DMS 273 (cell line): ENCODE measurements at regions not wholly inside any gene's neighbourhood (a gene's known extent, or its start where the extent isn't known, plus 50 kb on each side); places are given as distances from the start of the nearest gene placed in this dataset.
A peak's percentile ranks its signal among the peaks of the same experiment; 100 is the strongest.

ENCODE experiments used
- DNase-seq: peaks from one replicate; lab custom pipeline; 2025; ENCODE audit not compliant: unreplicated experiment; lab: John Stamatoyannopoulos, UW

GRCh38 chr3:193897731-193898180, 238.2 kb upstream of the HES1 start:
- no peak for DNase-seq

DNA sequence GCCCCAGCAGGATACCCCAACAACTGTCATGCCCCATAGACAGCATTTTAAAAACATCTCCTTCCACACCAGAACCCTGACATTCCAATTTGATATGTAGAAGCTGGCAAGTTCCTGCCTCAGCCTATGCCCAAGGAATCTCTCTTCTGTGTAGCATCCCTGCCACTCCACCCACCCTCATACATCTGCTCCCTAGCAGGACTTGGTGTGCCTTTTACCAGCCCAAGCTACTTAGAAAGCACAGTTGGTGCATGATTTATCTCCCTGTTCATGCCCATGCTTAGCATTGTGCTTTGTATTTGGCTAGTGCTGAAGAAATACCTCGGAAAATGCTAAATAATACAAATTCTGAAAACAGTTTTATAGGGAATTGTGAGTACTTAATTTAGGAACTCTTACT, 236.9 kb upstream of the HES1 start:
- no peak for DNase-seq

DNA sequence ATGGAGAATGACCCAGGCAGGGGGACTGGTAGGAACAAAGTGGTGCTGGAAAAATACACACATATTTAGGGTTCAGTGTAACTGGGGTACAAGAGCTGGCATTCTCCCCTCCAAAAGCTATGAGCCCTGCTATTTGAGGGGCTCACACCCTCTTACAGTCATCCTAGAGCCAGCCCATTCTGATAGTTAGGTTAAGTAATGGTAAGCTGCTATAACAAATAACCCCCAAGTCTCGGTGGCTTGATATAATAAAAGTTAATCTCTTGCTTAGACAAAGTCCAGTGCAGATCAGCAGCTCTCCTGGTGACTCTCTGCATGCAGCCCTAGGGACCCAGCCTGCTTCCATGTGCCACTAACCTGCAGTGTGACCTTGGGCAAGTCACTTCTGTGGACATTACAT, 234.9 kb upstream of the HES1 start:
- DNase-seq = no peak

- no peak for DNase-seq
These were observed 233.1 kb upstream of the HES1 start for GRCh38 chr3:193902607-193903511.

GRCh38 chr3:193903512-193903817, 232.5 kb upstream of the HES1 start:
- DNase-seq = no peak

DNA sequence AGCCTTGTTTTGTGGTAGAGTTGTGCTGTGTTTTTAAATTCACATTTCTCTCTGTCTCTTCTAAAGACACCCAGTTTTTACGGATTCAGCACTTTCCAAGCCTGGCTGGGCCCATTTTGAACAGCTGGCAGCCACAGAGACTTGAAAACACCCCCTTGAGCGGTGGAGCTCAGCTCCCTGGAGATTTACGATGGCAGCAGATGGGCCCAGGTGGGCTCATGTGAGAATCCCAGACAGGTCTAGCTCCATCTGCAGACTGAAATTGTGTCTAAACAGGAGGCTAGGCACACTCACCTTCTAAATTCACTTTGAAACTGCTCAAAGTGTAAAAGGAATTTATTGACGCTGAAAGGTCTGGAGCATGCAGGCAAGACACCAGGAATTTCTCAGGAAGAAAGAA, 232.0 kb upstream of the HES1 start:
- DNase-seq = peak; percentile 50

- DNase-seq = no peak
These were observed 230.2 kb upstream of the HES1 start for GRCh38 chr3:193905541-193906396.

DNA sequence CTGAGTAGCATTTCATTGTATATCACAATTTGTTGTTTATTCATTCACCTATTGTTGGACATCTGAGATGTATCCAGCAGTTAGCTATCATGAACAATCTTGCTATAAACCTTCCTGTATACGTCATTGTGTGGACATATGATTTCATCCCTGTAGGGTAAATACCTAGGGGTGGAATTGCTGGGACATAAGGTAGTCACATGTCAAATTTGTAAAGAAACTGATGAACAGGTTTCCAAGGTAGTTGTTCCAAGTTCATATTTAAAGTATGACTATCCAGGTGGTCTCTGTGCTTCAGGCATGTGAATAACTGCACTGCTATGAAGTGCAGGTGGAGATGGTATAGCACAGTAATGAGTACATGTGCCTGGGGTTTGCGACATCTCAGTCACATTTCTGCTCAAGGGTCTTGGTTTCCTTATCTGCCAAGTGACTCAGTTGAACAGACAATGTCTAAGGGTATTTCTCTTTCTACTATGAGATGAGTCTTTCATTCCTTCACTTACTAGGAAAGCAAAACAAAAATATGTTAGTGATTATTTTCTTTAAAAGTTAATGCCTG, 229.0 kb upstream of the HES1 start:
- DNase-seq = no peak

DNA sequence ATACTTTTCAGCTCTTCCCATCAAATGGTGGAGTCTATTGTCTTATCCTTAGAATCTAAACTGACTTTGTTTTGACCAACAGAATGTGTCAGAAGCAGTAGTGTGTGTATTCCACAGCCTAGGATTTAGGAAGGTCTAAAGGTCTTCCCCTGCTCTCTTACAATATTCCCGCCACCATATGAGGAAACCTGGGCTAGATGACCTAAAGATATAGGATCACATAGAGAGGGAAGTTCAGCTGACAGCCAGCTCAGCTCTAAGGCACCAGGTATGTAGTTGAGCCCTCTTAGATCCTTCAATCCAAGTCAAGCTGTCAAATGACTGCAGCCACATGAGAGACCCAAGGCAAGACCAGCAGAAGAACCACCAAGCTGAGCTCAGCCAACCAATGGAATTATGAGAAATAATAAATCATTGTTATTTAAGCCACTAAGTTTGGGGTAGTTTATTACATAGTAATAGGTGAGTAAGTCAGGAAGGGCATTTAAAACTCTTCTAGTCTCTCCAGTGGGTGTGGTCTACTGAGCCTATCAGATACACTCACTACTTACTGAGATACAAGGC, 227.7 kb upstream of the HES1 start:
- DNase-seq = no peak

- DNase-seq = no peak
These were observed 226.6 kb upstream of the HES1 start for GRCh38 chr3:193909387-193909786.

- DNase-seq = no peak
These were observed 225.6 kb upstream of the HES1 start for GRCh38 chr3:193910310-193910709.

DNA sequence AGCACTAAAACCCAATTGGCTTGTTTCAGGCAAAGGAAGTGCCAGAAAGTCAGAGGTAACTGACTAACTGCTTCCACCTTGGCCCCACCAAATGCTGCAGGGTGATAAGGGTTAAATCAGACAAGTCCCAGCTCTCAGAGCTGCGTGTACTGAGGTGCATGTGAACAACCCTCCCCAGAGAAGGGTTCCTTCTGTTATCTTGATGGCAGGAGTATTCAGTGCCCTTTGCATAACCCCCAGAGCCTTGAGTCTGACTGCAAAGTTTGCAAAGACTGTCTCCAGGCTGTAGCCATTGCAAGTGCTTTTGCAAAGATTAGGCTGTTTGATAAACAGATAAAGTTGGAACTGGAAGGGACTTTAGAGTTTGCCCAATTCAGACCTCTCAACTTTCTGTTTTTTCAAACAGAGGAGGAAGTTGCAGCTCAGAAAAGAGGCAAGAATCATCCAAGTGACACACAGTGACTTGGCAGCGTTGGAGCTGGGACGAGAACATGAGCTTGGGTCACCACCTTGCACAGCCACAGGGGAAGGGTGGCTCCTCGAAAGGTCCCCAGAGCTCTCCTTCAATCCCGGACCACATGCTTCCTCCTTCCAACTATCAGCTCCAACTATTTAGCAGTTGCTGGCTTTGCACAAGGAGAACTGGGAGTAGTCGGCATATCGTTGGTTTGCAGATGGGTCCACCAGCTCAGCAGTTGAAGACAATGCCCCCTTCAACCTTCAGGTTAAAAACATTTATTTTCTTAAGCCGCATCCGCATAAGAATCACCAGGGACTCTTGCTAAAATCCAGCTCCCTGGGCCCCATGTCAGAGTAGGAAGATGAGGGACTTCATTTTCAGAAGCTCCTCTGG, 224.8 kb upstream of the HES1 start:
- DNase-seq = no peak

- DNase-seq = no peak
These were observed 224.1 kb upstream of the HES1 start for GRCh38 chr3:193911784-193912340.

GRCh38 chr3:193912621-193913178, 223.2 kb upstream of the HES1 start:
- DNase-seq = no peak

DNA sequence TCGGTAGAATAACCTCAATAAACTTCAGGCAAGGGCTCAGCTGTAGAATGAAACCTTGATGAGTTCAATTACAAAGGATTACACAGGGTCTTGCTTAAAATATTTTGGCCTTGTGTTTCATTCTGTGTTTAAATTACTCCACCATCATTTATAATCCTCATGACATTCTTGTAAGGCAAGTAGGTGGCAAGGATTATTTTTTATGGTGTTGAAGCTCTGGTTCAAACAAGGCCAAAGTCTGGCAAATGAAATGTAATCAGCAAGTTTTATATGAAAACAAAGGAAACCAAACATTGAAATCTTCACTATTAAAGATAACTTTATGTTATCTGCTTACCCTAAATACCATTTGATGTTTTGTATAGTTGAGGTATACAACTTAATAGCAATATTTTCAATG, 221.3 kb upstream of the HES1 start:
- DNase-seq = no peak

- DNase-seq = no peak
These were observed 220.8 kb upstream of the HES1 start for GRCh38 chr3:193915099-193915498.

GRCh38 chr3:193915613-193916012, 220.3 kb upstream of the HES1 start:
- DNase-seq = no peak

- no peak for DNase-seq
These were observed 218.8 kb upstream of the HES1 start for GRCh38 chr3:193917158-193917557.

DNA sequence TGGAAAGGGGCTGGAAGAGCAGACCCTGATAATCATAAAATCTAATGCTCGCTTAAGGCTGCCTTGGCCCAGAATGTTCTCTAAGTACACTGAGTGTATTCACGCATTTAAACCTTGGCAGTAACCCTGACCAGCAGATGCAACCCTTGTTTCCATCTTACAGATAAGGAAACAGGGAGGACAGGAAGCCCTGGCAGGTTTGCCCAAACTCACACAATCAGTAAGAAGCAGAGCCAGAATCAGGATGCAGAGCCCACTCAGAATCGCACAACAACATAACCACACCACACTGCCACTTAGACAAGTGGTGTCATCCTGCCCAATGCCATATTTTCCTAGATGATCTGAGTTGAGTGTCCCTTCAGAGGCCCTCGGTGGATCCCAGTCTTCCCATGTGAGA, 214.5 kb upstream of the HES1 start:
- DNase-seq = no peak
